GM19043 (cell line): ENCODE measurements at regions not wholly inside any gene's neighbourhood (a gene's known extent, or its start where the extent isn't known, plus 50 kb on each side); places are given as distances from the start of the nearest gene placed in this dataset.

Experiments used
- ATAC-seq: cut with Tn5 transposase; IDR thresholded peaks from one replicate; pipeline ENCODE4 v1.9.1; 2021; ENCODE audit warnings: low read depth; ENCODE audit not compliant: unreplicated experiment

DNA sequence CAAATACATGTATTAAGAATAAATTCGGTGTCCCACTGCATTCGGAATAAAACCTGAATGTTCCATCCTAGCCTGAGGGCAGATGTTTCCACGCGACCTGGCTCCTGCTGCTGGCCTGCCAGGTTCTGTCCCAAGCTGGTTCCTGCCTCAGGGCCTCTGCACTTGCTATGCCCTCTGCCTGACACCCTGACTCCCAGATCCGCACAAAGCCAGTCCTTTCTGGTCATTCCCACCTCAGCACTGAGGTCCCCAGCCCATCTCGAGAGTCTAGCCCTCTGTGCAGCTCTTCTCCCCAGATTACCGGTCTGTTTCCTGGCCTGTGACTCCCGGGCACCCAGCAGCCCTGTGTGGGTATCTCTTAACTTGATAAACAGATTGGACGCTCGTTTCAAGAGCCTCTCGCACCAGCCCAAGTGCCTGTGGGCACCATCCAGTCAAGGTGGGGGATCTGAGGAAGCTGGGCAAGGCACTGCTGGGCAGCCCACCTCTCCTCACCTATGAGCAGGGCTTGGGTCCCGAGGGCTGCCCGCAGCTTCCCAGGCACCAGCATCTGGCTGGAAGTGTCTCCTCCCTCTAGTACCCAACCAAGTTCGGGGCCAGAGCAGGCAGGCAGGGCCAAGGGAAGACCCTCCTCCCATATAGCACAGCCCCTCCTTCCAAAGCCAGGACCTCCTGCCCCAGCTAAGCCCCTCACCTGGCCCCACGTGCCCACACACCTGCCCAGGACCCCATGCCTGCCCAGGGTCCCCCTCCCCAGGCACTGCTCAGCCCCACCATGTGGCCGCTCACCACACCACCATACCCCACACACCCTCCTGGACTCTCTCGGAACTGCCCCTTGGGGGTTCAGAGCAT is 132.2 kb downstream of the NCOR2 start:
- ATAC-seq, result no peak

DNA sequence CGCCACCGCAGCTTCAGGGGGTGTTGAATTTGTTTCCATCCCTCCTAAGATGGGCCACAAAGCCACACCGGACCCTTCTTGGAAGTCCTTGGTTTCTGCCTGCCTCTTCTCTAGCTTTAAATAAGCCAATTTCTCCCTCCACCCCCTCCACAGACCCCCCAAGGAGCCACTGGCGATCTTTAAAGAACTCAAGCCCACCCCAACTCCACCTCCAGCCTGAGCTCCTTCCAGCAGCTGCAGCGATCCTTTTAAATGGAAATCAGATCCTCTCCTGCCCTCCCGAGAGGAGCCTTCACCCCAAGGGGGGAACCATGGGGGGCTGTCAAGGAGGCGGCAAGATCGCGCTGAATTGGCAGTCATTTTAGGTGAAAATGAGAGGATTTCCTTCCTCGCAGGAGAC is 133.1 kb downstream of the NCOR2 start:
- ATAC-seq, result no peak

DNA sequence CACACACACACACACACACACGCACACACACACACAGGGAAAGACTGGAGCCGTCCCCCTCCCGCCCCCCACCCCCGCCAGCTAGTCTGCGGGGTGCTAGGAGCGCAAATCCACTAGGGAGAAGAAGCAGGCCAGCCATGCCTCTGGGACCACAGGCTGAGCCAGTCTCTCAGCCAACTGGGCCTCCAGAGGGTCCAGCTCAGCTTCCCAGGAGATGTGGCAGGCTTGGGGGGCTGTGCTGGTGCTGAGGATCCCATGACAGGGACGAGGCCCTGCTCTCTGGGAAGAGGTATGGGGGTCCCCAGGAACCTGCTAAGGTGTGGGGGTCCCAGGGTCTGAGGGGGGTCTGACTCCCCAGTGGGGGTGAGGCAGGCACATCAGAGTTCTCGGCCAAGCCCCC is 133.5 kb downstream of the NCOR2 start:
- ATAC-seq, result no peak

DNA sequence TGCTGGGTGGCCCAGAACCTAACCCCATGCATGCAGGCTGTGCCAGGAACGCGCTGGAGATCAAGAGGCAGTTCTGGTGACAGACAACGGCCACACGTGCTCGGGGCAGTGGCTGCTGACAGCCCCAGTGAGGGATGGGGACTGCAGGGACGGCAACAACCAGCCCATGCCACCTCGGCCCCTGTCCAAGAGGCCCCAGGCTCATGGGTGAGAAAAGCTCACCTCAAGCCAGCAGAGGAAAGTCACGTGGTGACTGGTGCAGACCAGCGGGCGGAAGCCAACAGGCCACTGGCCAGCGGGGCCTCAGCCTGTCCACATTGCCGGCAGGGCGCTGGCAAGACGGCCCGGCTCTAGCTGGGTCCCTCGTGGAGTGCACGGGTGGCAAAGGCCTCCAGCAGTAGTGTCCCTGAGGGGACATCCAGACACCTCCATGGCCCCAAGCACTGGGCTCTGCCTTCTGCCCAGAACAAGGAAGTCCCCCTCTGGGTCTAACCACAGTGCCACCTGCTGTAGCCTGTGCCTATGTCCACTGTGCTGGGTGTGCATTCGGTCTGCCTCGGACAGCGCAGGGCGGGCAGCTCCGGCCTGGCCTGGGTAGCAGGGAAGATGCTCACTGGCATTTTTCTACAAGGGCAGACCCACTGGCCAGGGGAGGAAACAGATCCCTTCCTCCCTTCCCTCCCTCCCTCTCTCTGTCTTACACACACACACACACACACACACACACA is 134.1 kb downstream of the NCOR2 start:
- no peak for ATAC-seq

DNA sequence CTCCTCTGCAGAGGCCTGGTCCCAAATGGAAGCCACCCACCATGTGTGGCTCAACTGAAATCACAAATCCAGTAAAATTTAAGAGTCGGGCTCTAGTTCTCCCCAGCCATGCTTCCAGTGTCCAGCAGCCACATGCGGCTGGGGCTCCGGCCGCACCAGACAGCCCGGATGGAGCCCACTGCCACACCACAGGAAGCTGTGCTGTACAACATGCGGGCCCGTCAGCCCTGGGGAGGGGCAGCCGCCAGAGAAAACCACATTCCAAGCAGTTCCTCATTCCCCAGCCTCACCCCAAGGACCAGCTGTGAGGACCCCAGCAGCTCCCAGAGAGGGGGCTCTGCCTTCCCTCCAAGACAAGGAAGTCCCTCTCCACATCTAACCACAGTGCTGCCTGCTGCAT is 135.0 kb downstream of the NCOR2 start:
- ATAC-seq, result no peak

DNA sequence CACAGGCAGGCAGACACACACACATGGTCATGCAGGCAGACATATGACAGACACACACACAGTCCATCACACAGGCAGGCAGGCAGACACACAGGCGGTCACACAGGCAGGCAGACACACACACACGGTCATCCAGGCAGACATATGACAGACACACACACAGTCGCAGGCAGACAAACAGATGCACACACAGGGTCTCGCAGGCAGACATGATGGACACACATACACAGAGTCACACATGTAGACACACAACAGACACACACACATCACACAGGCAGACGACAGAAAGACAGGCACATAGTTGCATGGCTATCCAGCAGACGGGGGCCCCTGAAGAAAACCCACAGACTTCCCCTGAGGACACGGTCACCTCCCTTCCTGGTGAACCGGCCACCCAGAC is 135.4 kb downstream of the NCOR2 start:
- no peak for ATAC-seq

DNA sequence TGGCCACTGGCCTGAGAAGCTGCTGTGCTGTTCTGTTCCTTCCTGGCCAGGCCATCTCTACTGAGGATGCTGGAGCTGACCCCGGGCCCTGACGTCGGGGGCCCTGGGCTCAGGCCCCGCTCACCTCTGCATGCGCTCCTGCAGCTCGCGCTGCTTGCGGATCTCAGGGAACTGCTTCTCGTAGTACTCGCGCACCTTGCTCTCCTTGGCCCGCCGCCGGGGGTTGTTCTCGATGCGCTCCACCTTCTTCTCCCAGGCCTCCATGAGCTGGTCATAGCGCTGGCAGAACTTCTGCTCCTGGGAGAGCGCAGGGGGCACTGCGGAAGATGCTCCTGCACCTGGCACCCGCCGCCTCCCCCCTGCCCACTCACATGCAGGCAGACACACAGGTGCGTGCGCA is 135.6 kb downstream of the RFLNA start:
- ATAC-seq, result no peak

DNA sequence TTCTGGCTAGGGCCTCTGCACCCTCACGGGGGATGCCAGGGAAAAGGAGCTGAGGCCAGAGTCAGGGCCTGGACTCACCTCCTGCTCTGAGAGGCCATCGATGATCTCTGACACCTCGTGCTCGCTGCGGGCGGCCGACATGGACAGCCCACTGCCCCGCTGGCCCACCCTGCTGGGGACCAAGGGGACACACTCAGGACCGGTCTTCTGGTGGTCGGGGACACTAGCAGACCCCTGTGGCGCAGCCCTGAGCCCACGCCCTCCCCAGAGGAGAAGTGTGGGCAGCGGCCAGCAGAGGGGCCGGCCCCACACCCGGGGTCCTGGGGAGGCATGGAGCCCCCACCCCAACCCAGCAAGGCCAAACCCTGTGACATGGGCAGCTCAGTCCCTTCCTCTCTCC is 134.6 kb downstream of the RFLNA start:
- ATAC-seq, result no peak

DNA sequence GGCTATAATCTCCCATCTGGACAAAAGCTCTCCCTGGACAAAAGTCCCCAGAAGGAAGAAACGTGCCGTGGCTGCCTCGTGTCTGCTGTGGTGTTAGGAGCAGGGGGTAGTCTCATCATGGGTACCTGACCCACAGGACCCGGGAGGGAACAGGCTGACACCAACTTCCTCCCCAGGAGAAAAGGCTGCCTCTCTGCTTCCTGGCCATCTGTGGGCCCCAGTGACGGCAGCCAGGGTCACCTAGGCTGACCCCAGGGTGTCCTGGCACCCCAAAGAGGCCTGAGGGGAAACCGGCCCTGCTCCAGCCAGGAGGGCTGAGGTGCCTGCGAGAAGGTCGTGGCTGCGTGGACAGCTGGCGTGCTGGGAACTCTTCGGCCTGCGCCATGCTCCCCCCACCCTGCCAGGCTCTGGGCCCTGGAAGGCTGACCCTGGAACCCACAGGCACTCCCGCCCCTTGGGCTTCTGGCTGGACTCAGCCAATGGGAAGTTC is 133.9 kb downstream of the RFLNA start:
- no peak for ATAC-seq

DNA sequence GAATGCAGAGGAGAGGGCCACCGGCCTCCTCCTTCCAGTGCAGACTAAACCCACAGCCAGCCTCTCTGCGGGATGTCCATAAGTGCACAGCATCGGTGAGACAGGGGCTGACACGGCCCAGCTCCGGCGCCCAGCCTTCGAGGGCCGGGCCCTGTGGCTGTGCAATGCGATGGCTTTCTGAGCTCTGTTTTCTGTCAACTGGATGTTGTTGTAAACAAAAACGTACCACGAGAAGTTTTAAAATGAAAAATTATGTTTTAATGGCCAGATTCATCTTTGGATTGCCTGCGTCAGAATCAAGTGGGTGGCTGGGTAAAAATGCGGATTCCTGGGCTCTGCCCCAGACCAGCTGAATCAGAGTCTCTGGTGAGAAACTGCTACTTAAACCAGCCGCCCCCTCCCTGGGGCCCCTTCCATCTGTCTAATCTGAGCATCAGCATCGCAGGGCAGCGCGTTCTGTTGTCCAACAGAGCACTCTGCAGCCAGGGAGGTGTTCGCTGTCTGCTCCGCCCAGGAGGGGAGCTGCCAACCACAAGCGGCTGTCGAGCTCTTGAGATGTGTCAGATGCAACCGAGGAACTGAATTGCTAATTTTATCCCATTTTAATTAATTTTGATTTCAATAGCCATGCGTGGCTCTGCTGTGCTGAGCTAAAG is 133.4 kb downstream of the RFLNA start:
- no peak for ATAC-seq

DNA sequence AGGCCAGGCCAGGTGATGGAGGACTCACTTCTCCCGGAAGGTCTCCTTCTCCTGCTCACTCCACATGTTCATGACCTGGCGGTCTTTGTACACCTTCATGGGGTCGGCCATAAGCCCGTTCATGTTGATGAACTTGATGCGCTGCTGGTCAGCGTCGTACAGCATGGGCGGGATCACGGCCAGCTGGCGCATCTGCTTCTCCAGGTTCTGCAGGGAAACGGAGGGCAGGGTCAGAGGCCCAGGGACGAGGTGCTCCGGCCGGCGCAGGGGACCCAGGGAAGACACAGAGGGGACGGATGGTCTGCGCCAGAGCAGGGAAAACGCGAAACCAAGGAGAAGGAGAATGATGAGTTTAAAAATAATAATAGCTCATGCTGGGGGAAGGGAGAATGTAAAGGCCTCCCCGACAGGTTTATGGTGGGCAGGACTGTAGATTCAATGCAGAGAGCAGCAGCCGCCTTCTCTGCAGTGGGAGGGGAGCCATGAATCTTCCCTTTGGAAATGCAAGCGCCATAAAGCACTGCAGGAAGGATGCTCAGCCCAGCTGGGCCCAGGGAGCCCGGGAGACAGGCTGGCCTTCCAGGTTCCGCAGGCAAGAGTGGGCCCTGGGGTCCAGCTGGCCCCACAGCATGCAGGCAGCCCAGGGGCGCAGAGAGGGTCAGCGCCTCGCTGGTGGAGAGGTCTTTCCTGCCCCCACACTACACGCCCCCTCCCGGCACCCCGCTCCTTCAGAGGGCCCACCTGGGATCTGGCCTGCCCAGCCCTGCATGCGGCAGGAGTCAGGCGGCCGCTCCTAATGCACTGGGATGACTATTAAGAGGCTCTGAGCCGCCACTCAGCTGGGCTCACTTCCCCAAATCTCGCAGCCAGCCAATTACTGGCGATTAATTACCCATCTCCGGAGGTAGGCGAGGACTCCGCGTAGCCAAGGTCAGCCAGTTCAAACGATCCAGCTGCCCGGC is 132.0 kb downstream of the RFLNA start:
- ATAC-seq, result no peak

DNA sequence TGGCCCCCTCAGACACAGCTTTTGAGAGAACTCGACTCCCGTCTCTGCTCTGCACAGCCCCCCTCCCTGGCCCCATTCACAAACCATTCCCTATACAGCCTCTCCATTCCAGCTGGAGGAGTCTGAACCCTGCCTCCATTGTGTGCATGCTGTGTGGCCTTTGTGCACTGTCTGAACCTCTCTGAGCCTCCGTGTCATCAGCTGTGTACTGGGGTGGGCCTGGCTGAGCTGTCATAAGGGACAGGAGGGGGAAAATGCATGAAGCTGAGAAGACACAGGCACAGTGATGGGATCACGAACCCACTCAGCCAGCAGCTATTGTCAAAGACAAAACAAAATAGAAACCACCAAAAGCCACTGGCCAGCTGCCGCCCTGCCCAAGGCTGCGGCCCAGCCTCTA is 130.8 kb downstream of the RFLNA start:
- ATAC-seq, result no peak

DNA sequence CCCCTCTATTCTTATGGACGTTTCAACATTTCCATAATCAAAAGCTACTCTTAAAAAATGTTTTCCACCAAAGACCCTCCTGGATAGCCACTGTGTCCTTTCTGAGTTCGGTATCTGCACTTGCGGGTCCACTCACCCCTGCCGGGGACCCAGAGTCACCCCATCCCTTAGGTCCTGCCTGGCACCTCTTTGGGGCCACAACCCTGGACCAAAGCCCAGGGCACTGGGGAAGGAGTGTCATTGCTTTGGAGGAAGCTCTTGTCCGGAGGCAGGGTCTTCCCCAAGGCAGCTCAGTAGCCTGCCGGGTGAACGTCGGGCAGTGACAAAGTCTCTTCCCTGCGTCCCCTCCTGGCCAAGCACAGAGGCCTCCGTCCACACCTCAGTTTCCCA is 129.6 kb downstream of the RFLNA start:
- ATAC-seq, result no peak

DNA sequence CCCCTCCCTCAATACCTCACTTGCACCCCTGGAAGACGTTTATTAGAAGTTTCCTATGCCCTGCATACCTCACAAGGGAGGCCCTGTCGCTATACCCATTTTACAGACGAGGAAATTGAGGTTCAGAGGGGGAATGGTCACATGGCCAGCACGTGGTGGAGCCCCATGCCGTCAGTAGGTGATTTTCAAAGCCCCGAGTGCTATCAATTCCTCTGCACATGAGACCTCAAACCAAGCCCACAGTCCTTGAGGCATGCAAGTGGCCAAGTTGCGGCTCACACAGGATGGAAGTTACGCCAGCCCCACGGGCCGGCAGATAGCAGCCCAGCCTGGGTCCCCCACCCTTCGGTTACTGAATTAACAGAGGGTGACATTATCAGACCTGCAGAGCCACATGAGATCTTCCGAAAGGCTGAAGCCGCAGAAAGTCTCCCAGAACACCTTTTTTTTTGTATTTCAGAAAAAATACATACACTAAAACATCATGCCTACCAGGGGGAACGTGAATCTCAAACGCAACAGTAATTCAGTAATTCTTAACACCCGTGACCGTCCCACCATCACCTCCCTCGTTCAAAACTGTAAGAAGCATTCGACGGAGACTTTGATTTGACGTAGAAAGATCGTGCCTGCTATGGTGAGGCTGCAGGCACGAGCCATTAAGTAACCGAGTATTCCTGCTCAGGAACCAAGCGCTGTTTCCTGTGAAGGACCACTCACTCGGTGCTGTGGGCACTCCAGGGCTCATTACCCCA is 129.0 kb downstream of the RFLNA start:
- no peak for ATAC-seq

DNA sequence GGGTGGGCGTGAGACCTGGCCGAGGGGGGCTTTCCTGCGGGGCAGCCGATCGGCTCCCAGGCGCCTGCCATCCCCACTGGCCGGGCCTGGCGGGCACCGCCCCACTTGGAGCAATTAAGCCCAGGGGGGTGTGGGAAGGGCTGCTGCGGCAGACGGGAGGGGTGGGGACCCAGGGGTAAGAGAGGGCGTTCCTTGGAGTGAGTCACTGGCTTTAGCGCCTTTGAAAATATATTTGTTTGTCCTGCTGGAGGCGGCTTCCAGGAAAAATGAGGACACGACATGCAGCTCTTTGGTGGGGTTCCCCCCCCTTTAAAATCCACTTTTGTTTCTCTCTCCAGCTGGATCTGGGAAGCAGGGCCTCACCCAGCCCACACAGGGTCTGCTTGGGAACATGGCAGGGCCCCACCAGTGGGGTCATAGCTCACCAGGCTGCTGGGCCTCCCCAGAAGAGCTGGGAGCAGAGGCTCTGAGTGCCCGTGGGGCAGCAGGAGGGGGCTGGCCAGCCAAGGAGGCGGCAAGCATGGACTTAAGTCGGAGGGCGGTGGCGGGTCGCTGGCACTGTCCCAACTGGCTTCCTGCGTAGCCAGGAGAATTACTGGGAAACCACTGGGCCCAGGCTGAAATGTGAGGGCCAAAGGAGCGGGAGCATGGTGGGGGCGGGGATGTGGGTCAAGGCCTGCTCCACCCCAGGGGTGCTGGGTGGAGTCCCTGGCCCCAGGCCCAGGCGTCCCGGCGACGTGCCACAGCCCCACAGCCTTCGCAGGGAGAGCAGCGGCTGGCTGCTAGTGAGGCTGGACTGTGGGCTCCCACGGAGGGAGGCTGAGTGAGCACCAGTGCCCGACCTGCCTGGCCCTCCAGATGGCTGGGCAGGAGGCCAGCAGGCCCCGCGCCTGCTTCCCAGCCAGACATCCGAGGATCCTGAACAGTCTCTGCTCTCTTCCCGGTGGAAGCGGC is 128.0 kb downstream of the RFLNA start:
- ATAC-seq, result no peak

DNA sequence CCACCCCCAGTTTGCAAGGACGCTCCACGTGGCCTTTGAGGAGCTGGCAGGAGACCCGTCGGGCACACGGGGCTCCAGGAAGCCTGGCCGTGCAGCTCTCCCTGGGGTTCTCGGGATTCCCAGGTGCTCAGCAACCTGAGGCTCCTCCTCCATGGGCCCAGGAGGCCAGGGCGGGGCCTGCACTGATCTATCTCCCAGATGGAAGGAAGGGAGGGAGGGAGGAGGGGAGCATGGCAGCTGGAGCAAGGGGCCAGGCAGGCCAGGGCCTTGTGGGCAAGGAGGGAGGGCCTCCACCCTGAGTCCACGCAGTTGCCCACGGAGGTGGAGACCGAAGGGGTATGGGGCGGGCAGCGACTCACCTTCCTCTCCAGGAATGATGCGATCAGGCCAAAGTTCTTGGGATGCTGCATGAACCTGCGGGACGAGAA is 127.3 kb downstream of the RFLNA start:
- ATAC-seq, result no peak

DNA sequence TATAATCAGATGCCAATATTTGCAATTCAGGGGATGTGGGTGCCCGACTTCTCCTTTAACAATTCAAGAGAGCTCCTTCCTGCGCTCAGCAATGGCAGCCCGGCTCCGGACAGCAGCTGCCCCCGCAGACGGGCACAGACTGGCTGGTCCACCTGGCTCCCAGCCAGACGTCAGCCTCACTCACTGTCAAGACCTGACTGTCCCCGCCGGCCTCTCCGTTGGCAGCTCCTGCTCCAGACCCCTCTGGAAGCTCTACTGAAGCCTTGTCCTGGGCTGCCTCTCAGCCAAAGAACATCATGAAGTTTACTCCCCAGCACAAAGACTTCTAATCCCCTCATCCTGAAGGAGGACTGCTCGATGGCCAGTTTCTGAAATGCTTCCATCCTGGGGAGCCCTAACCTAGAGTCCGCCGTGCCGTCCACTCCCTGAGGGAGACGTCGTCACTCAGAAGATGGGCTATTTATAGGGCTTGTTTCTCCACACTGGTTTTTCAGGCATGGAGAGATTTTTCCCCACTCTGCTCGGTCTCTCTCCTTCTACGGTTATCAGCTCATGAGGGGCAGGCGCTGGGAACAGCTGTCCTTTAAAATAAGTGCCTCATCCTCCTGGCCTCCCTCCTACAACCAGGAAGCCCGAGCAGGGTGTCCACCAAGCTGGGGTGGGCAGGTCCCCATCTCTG is 126.2 kb downstream of the RFLNA start:
- no peak for ATAC-seq
